Activated T-cell treated with anti-CD3 and anti-CD28 coated beads, Interleukin-2, amount 50 U/mL, for 4 hours (primary cell): ENCODE measurements at regions not wholly inside any gene's neighbourhood (a gene's known extent, or its start where the extent isn't known, plus 50 kb on each side); places are given as distances from the start of the nearest gene placed in this dataset.

Experiments
- ATAC-seq, 2 donors: fragments of 200-7000 bp; cut with Tn5 transposase; one replicate each; pipeline ENCODE4 v1.10.0; 2021
- DNase-seq: peaks from one replicate; pipeline ENCODE4 v3.0.0-alpha.2; 2020
- H3K27me3 Mint-ChIP-seq: one replicate; pipeline ENCODE4 v1.8.0; 2021; ENCODE audit warnings: low read depth, mixed read lengths
- H3K36me3 Mint-ChIP-seq: one replicate; pipeline ENCODE4 v1.8.0; 2022; ENCODE audit warnings: mixed read lengths; ENCODE audit not compliant: insufficient read depth
- H3K4me1 Mint-ChIP-seq: one replicate; pipeline ENCODE4 v1.8.0; 2021; ENCODE audit warnings: low read depth, mixed read lengths
- H3K4me3 Mint-ChIP-seq: one replicate; pipeline ENCODE4 v1.8.0; 2021; ENCODE audit warnings: mild to moderate bottlenecking, moderate library complexity, mixed read lengths
- H3K9me3 Mint-ChIP-seq: one replicate; pipeline ENCODE4 v1.8.0; 2021; ENCODE audit warnings: mixed read lengths

- no peaks in the 10 kb centered on the region for H3K36me3 Mint-ChIP-seq
- peaks cover 38% of the 10 kb centered on the region for H3K9me3 Mint-ChIP-seq
- ATAC-seq = no peak
- DNase-seq = no peak
- H3K4me1 Mint-ChIP-seq = no peaks in the 10 kb centered on the region
- H3K27me3 Mint-ChIP-seq = no peaks in the 10 kb centered on the region
- H3K4me3 Mint-ChIP-seq = no peak overlapping the region
Measured at GRCh38 chr6:81439417-81439816, 313.1 kb downstream of the TENT5A start.

- H3K9me3 Mint-ChIP-seq = peaks cover 38% of the 10 kb centered on the region
- H3K36me3 Mint-ChIP-seq = no peaks in the 10 kb centered on the region
- no peaks in the 10 kb centered on the region for H3K27me3 Mint-ChIP-seq
- DNase-seq = no peak
- H3K4me1 Mint-ChIP-seq = no peaks in the 10 kb centered on the region
- ATAC-seq = no peak
- H3K4me3 Mint-ChIP-seq = no peak overlapping the region
Measured at GRCh38 chr6:81436990-81437389, 315.5 kb downstream of the TENT5A start.

- no peaks in the 10 kb centered on the region for H3K36me3 Mint-ChIP-seq
- no peak for ATAC-seq
- no peaks in the 10 kb centered on the region for H3K27me3 Mint-ChIP-seq
Measured at GRCh38 chr6:81413306-81413705, 339.2 kb downstream of the TENT5A start.

GRCh38 chr6:81401970-81402690 lies 350.4 kb downstream of the TENT5A start:
- Mint-ChIP-seq H3K9me3 (peaks cover 7% of the 10 kb centered on the region), H3K4me1 (no peaks in the 10 kb centered on the region)

More at GRCh38 chr6:81413306-81413705, 339.2 kb downstream of the TENT5A start:
- peaks cover 5% of the 10 kb centered on the region for H3K9me3 Mint-ChIP-seq
- no peaks in the 10 kb centered on the region for H3K4me1 Mint-ChIP-seq
- no peak overlapping the region for H3K4me3 Mint-ChIP-seq
- DNase-seq = no peak

GRCh38 chr6:81396916-81397315 lies 355.6 kb downstream of the TENT5A start:
- H3K9me3 Mint-ChIP-seq = peaks cover 9% of the 10 kb centered on the region
- no peak for ATAC-seq

More at GRCh38 chr6:81401970-81402690, 350.4 kb downstream of the TENT5A start:
- DNase-seq = no peak
- no peaks in the 10 kb centered on the region for H3K36me3 Mint-ChIP-seq
- H3K4me3 Mint-ChIP-seq = no peak overlapping the region
- no peak for ATAC-seq
- H3K27me3 Mint-ChIP-seq = no peaks in the 10 kb centered on the region

GRCh38 chr6:81387163-81387562 lies 365.3 kb downstream of the TENT5A start:
- DNase-seq (no peak), ATAC-seq (no peak)
- Mint-ChIP-seq H3K4me3 (no peak overlapping the region), H3K4me1 (no peaks in the 10 kb centered on the region), H3K36me3 (no peaks in the 10 kb centered on the region), H3K9me3 (peaks cover 3% of the 10 kb centered on the region), H3K27me3 (no peaks in the 10 kb centered on the region)

More at GRCh38 chr6:81396916-81397315, 355.6 kb downstream of the TENT5A start:
- no peak overlapping the region for H3K4me3 Mint-ChIP-seq
- no peak for DNase-seq
- H3K4me1 Mint-ChIP-seq = no peaks in the 10 kb centered on the region
- no peaks in the 10 kb centered on the region for H3K27me3 Mint-ChIP-seq
- H3K36me3 Mint-ChIP-seq = no peaks in the 10 kb centered on the region

- no peaks in the 10 kb centered on the region for H3K27me3 Mint-ChIP-seq
- H3K4me3 Mint-ChIP-seq = no peak overlapping the region
- ATAC-seq = no peak
- H3K9me3 Mint-ChIP-seq = no peaks in the 10 kb centered on the region
- no peaks in the 10 kb centered on the region for H3K36me3 Mint-ChIP-seq
- no peak for DNase-seq
- H3K4me1 Mint-ChIP-seq = no peaks in the 10 kb centered on the region
Measured at GRCh38 chr6:81384921-81385320, 367.6 kb downstream of the TENT5A start.

- H3K9me3 Mint-ChIP-seq = no peaks in the 10 kb centered on the region
- no peak for DNase-seq
- no peaks in the 10 kb centered on the region for H3K27me3 Mint-ChIP-seq
- H3K4me3 Mint-ChIP-seq = no peak overlapping the region
- ATAC-seq = no peak
- no peaks in the 10 kb centered on the region for H3K36me3 Mint-ChIP-seq
- no peaks in the 10 kb centered on the region for H3K4me1 Mint-ChIP-seq
Measured at GRCh38 chr6:81383472-81383871, 369.0 kb downstream of the TENT5A start.

- no peaks in the 10 kb centered on the region for H3K27me3 Mint-ChIP-seq
- H3K4me1 Mint-ChIP-seq = no peaks in the 10 kb centered on the region
- H3K36me3 Mint-ChIP-seq = no peaks in the 10 kb centered on the region
- DNase-seq (no peak), ATAC-seq (no peak)
- no peak overlapping the region for H3K4me3 Mint-ChIP-seq
- H3K9me3 Mint-ChIP-seq = no peaks in the 10 kb centered on the region
Measured at GRCh38 chr6:81382852-81383251, 369.6 kb downstream of the TENT5A start.

- Mint-ChIP-seq H3K4me1 (no peaks in the 10 kb centered on the region), H3K27me3 (no peaks in the 10 kb centered on the region), H3K36me3 (no peaks in the 10 kb centered on the region), H3K4me3 (no peak overlapping the region), H3K9me3 (no peaks in the 10 kb centered on the region)
- DNase-seq = no peak
- no peak for ATAC-seq
Measured at GRCh38 chr6:81381382-81381916, 371.0 kb downstream of the TENT5A start.

- Mint-ChIP-seq H3K4me3 (no peak overlapping the region), H3K4me1 (no peaks in the 10 kb centered on the region), H3K9me3 (no peaks in the 10 kb centered on the region), H3K36me3 (no peaks in the 10 kb centered on the region), H3K27me3 (no peaks in the 10 kb centered on the region)
- DNase-seq (no peak), ATAC-seq (no peak)
Measured at GRCh38 chr6:81380718-81381338, 371.7 kb downstream of the TENT5A start.

- no peak for ATAC-seq
- H3K27me3 Mint-ChIP-seq = no peaks in the 10 kb centered on the region
- H3K4me3 Mint-ChIP-seq = no peak overlapping the region
- no peaks in the 10 kb centered on the region for H3K4me1 Mint-ChIP-seq
- no peaks in the 10 kb centered on the region for H3K9me3 Mint-ChIP-seq
- no peak for DNase-seq
- H3K36me3 Mint-ChIP-seq = no peaks in the 10 kb centered on the region
Measured at GRCh38 chr6:81376745-81377144, 375.7 kb downstream of the TENT5A start.

GRCh38 chr6:81373414-81373813 lies 379.1 kb downstream of the TENT5A start:
- no peaks in the 10 kb centered on the region for H3K27me3 Mint-ChIP-seq
- no peak for DNase-seq
- no peaks in the 10 kb centered on the region for H3K9me3 Mint-ChIP-seq
- H3K4me3 Mint-ChIP-seq = no peak overlapping the region
- no peaks in the 10 kb centered on the region for H3K36me3 Mint-ChIP-seq
- no peaks in the 10 kb centered on the region for H3K4me1 Mint-ChIP-seq
- ATAC-seq = no peak

- Mint-ChIP-seq H3K9me3 (peaks cover 3% of the 10 kb centered on the region), H3K27me3 (no peaks in the 10 kb centered on the region), H3K4me1 (no peaks in the 10 kb centered on the region), H3K36me3 (no peaks in the 10 kb centered on the region), H3K4me3 (no peak overlapping the region)
- ATAC-seq (no peak), DNase-seq (no peak)
Measured at GRCh38 chr6:81371930-81372329, 380.6 kb downstream of the TENT5A start.

- H3K9me3 Mint-ChIP-seq = peaks cover 3% of the 10 kb centered on the region
- H3K4me1 Mint-ChIP-seq = no peaks in the 10 kb centered on the region
- H3K36me3 Mint-ChIP-seq = no peaks in the 10 kb centered on the region
- no peak overlapping the region for H3K4me3 Mint-ChIP-seq
- no peak for ATAC-seq
- H3K27me3 Mint-ChIP-seq = no peaks in the 10 kb centered on the region
- DNase-seq = no peak
Measured at GRCh38 chr6:81366972-81367371, 385.5 kb downstream of the TENT5A start.
